Mesendoderm (in vitro differentiated cells): ENCODE measurements at regions not wholly inside any gene's neighbourhood (a gene's known extent, or its start where the extent isn't known, plus 50 kb on each side); places are given as distances from the start of the nearest gene placed in this dataset.

Source experiments
- DNase-seq: peaks from one replicate; pipeline ENCODE4 v3.0.0; 2013
- H2AK5ac ChIP-seq: 2 replicates; pipeline ENCODE4 v1.6.1; 2013; ENCODE audit warnings: low read length, inconsistent platforms
- H2BK120ac ChIP-seq: 2 replicates; pipeline ENCODE4 v1.6.1; 2013; ENCODE audit warnings: low read depth, mild to moderate bottlenecking, low read length, moderate library complexity, mixed read lengths
- H2BK15ac ChIP-seq: replicated peaks from 2 replicates; pipeline ENCODE4 v1.6.1; 2013; ENCODE audit warnings: low read depth, mild to moderate bottlenecking, moderate library complexity
- H2BK5ac ChIP-seq: 2 replicates; pipeline ENCODE4 v1.6.1; 2013; ENCODE audit warnings: low read length, inconsistent platforms
- H3K18ac ChIP-seq: 2 replicates; pipeline ENCODE4 v1.6.1; 2013; ENCODE audit warnings: mild to moderate bottlenecking, low read length, mixed read lengths
- H3K23ac ChIP-seq: one replicate; pipeline ENCODE4 v1.6.1; 2013; ENCODE audit warnings: low read length
- H3K27ac ChIP-seq: 2 replicates; pipeline ENCODE4 v1.5.1; 2013; ENCODE audit warnings: low read depth, mild to moderate bottlenecking, inconsistent platforms, low read length, moderate library complexity
- H3K27me3 ChIP-seq: 2 replicates; pipeline ENCODE4 v1.6.1; 2013; ENCODE audit warnings: low read length, control low read depth, mild to moderate bottlenecking, inconsistent platforms; ENCODE audit not compliant: insufficient read depth, poor library complexity
- H3K36me3 ChIP-seq: 2 replicates; pipeline ENCODE4 v1.6.1; 2013; ENCODE audit warnings: low read length, inconsistent platforms; ENCODE audit not compliant: control insufficient read depth, insufficient read depth
- H3K4ac ChIP-seq: one replicate; pipeline ENCODE4 v1.6.1; 2013; ENCODE audit warnings: low read depth, mild to moderate bottlenecking, low read length, moderate library complexity
- H3K4me1 ChIP-seq: 2 replicates; pipeline ENCODE4 v1.6.1; 2013; ENCODE audit warnings: low read depth, low read length, inconsistent platforms; ENCODE audit not compliant: control insufficient read depth
- H3K4me2 ChIP-seq: 2 replicates; pipeline ENCODE4 v1.6.1; 2013; ENCODE audit warnings: low read length
- H3K4me3 ChIP-seq: 2 replicates; pipeline ENCODE4 v1.5.1; 2013; ENCODE audit warnings: mild to moderate bottlenecking, low read length
- H3K56ac ChIP-seq: one replicate; pipeline ENCODE4 v1.6.1; 2013; ENCODE audit warnings: low read length
- H3K79me1 ChIP-seq: 2 replicates; pipeline ENCODE4 v1.6.1; 2013; ENCODE audit warnings: low read length, inconsistent platforms
- H3K79me2 ChIP-seq: 2 replicates; pipeline ENCODE4 v1.6.1; 2013; ENCODE audit warnings: mild to moderate bottlenecking, low read length; ENCODE audit not compliant: control insufficient read depth, insufficient read depth
- H3K9ac ChIP-seq: 2 replicates; pipeline ENCODE4 v1.6.1; 2013; ENCODE audit warnings: low read length, inconsistent platforms
- H4K5ac ChIP-seq: one replicate; pipeline ENCODE4 v1.6.1; 2013; ENCODE audit warnings: low read length
- H4K8ac ChIP-seq: one replicate; pipeline ENCODE4 v1.6.1; 2013; ENCODE audit warnings: low read depth, mild to moderate bottlenecking, control low read depth, low read length, moderate library complexity
- WGBS: extraction: QIAGEN DNeasy Blood & Tissue Kit; methylation state at CpG from one replicate; pipeline ENCODE4 v1.1.7; 2013; ENCODE audit warnings: low lambda C conversion rate, missing lambda C conversion rate; ENCODE audit not compliant: insufficient coverage; ENCODE audit errors: extremely low coverage; 5-methylcytosine and 5-hydroxymethylcytosine counted together

DNA sequence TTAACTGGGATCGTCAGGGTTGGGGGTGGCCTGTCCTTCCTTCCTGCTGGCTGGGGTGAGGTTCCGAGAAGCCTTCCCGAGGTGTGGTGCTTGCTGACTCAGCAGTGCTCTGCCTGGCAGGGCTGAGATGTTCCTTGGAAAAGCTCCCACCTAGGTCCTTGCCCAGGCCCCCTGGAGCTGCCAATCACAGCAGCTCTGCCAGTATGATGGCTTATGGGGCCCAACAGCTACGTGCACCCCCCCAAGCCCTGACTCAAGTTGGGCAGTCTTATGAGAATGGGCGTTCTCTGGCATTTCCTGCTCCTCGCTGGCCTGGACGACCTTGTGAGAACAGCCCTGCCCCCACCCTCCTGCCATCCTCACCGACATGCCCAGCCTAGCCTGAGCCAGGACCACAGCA is 292.2 kb upstream of the CRY1 start:
- Histone ChIP-seq H2BK5ac (no peak overlapping the region), H3K4me1 (peaks cover 3% of the 10 kb centered on the region), H3K4ac (no peak overlapping the region), H2BK15ac (no peak overlapping the region), H3K23ac (no peak overlapping the region), H3K79me1 (no peaks in the 10 kb centered on the region), H3K4me2 (no peak overlapping the region), H3K36me3 (no peaks in the 10 kb centered on the region), H3K9ac (no peak overlapping the region), H3K4me3 (no peak overlapping the region), H3K18ac (no peak overlapping the region), H3K56ac (no peak overlapping the region), H3K79me2 (no peaks in the 10 kb centered on the region), H4K8ac (no peak overlapping the region), H2BK120ac (no peak overlapping the region), H2AK5ac (no peak overlapping the region), H3K27ac (no peak overlapping the region), H3K27me3 (no peaks in the 10 kb centered on the region), H4K5ac (no peak overlapping the region)
- WGBS: no CpG with 5 or more reads among the region's 8 CpGs
- DNase-seq: no peak

- H3K79me2 ChIP-seq: no peaks in the 10 kb centered on the region
- no peak overlapping the region for H3K56ac ChIP-seq
- H3K4me2 ChIP-seq: no peak overlapping the region
- H3K4ac ChIP-seq: no peak overlapping the region
- no CpG with 5 or more reads among the region's 4 CpGs for WGBS
- no peak overlapping the region for H2BK5ac ChIP-seq
- no peak overlapping the region for H3K27ac ChIP-seq
- no peaks in the 10 kb centered on the region for H3K27me3 ChIP-seq
- H3K4me1 ChIP-seq: peaks cover 3% of the 10 kb centered on the region
- no peak overlapping the region for H3K9ac ChIP-seq
- no peak overlapping the region for H3K23ac ChIP-seq
- no peaks in the 10 kb centered on the region for H3K36me3 ChIP-seq
- no peaks in the 10 kb centered on the region for H3K79me1 ChIP-seq
- no peak overlapping the region for H2BK120ac ChIP-seq
- H4K5ac ChIP-seq: no peak overlapping the region
- no peak overlapping the region for H3K4me3 ChIP-seq
- H2BK15ac ChIP-seq: no peak overlapping the region
- no peak overlapping the region for H3K18ac ChIP-seq
- H2AK5ac ChIP-seq: no peak overlapping the region
- no peak for DNase-seq
- no peak overlapping the region for H4K8ac ChIP-seq
These were observed 293.2 kb upstream of the CRY1 start for GRCh38 chr12:107386569-107386968.

- Histone ChIP-seq H3K79me2 (no peaks in the 10 kb centered on the region), H3K4me2 (no peak overlapping the region), H3K9ac (no peak overlapping the region), H3K56ac (no peak overlapping the region), H3K36me3 (no peaks in the 10 kb centered on the region), H3K27ac (no peak overlapping the region), H3K23ac (peak overlapping the region; percentile 24), H2BK5ac (no peak overlapping the region), H3K27me3 (no peaks in the 10 kb centered on the region), H3K4ac (no peak overlapping the region), H3K4me1 (peaks cover 3% of the 10 kb centered on the region), H3K79me1 (no peaks in the 10 kb centered on the region), H4K8ac (no peak overlapping the region), H2BK15ac (no peak overlapping the region), H3K18ac (no peak overlapping the region), H2BK120ac (no peak overlapping the region), H3K4me3 (no peak overlapping the region), H4K5ac (no peak overlapping the region), H2AK5ac (no peak overlapping the region)
- whole genome bisulfite sequencing: no CpG with 5 or more reads among the region's 1 CpG
- DNase-seq: no peak
These were observed 294.9 kb upstream of the CRY1 start for GRCh38 chr12:107388263-107388662.

DNA sequence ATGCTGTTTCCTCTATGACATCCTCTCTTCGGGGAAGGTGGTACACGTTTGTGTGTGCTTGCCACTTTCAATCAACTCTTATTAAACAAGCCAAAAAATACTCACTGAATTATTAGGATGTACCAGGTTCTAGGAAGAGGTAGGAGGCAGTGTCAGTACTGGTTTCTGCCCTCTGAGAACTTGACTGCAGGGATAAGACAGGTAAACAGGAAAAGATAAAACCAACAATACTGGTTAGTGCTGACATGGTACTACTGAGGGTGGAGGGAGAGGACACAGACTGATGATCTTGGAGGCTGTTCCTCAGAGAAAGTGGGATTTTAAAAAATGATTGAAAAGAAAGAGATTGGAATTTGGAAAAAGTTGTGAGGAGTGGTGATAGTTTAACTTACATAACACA is 295.2 kb upstream of the PWP1 start:
- H3K79me1 ChIP-seq: no peaks in the 10 kb centered on the region
- no peak overlapping the region for H4K8ac ChIP-seq
- DNase-seq: no peak
- no peaks in the 10 kb centered on the region for H3K36me3 ChIP-seq
- no peak overlapping the region for H3K4me2 ChIP-seq
- H3K4me1 ChIP-seq: peaks cover 3% of the 10 kb centered on the region
- no peak overlapping the region for H2BK15ac ChIP-seq
- H2BK5ac ChIP-seq: no peak overlapping the region
- no peak overlapping the region for H3K27ac ChIP-seq
- no peak overlapping the region for H3K4ac ChIP-seq
- no peak overlapping the region for H3K18ac ChIP-seq
- no peaks in the 10 kb centered on the region for H3K79me2 ChIP-seq
- no peak overlapping the region for H3K4me3 ChIP-seq
- H3K27me3 ChIP-seq: no peaks in the 10 kb centered on the region
- no CpG with 5 or more reads among the region's 2 CpGs for WGBS
- H2BK120ac ChIP-seq: no peak overlapping the region
- H4K5ac ChIP-seq: no peak overlapping the region
- no peak overlapping the region for H3K9ac ChIP-seq
- H3K56ac ChIP-seq: no peak overlapping the region
- no peak overlapping the region for H3K23ac ChIP-seq
- no peak overlapping the region for H2AK5ac ChIP-seq

DNA sequence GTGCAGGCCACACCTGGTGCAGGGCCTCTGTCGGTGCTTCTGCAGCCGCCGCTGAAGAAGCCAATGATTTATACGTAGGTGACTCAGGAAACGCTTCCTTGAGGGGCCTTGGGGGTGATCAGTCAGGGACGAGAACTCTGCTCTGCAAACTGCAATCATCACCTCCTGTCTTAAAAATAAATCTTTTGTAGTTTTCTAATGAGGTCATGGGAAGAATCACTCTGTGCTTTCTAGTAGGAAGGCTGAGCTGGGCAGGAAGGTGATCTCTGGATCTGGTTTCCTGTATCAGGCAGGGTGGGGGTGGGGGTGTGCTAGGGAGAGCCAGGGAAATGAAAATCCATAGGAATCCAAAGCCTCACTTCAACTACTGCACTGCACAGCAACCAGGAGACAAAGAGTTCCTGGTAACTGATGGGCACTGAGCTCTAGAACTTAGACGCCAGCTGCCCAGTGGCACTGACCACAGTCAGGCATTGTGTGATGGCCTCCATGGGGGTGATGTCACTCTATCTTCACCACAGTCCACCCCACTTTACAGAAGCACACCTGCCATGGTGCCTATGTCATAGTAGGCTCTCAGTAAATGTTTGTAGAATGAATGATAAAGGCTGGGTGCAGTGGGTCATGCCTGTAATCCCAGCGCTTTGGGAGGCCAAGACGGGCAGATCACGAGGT is 292.4 kb upstream of the PWP1 start:
- WGBS: no CpG with 5 or more reads among the region's 10 CpGs
- H3K27me3 ChIP-seq: no peaks in the 10 kb centered on the region
- H4K5ac ChIP-seq: no peak overlapping the region
- H3K18ac ChIP-seq: no peak overlapping the region
- no peak overlapping the region for H2BK15ac ChIP-seq
- no peaks in the 10 kb centered on the region for H3K79me2 ChIP-seq
- H3K27ac ChIP-seq: no peak overlapping the region
- no peak overlapping the region for H2BK5ac ChIP-seq
- H3K4me1 ChIP-seq: peaks cover 8% of the 10 kb centered on the region
- no peak for DNase-seq
- no peak overlapping the region for H3K56ac ChIP-seq
- H4K8ac ChIP-seq: no peak overlapping the region
- H3K4me3 ChIP-seq: no peak overlapping the region
- H3K4ac ChIP-seq: no peak overlapping the region
- no peak overlapping the region for H3K9ac ChIP-seq
- H3K4me2 ChIP-seq: no peak overlapping the region
- H2AK5ac ChIP-seq: no peak overlapping the region
- H3K23ac ChIP-seq: no peak overlapping the region
- H3K36me3 ChIP-seq: no peaks in the 10 kb centered on the region
- H3K79me1 ChIP-seq: no peaks in the 10 kb centered on the region
- H2BK120ac ChIP-seq: no peak overlapping the region

GRCh38 chr12:107394693-107395092 is 290.9 kb upstream of the PWP1 start:
- Histone ChIP-seq H3K9ac (no peak overlapping the region), H3K23ac (no peak overlapping the region), H2BK5ac (no peak overlapping the region), H4K5ac (no peak overlapping the region), H3K27me3 (no peaks in the 10 kb centered on the region), H3K27ac (no peak overlapping the region), H3K4me1 (peaks cover 11% of the 10 kb centered on the region), H3K4me2 (no peak overlapping the region), H3K79me2 (no peaks in the 10 kb centered on the region), H3K79me1 (no peaks in the 10 kb centered on the region), H3K18ac (no peak overlapping the region), H3K4me3 (no peak overlapping the region), H2BK120ac (no peak overlapping the region), H2AK5ac (no peak overlapping the region), H3K56ac (no peak overlapping the region), H3K36me3 (no peaks in the 10 kb centered on the region), H3K4ac (no peak overlapping the region), H4K8ac (no peak overlapping the region), H2BK15ac (no peak overlapping the region)
- WGBS: no CpG with 5 or more reads among the region's 3 CpGs
- DNase-seq: no peak
